H1 (cell line): ENCODE measurements at regions not wholly inside any gene's neighbourhood (a gene's known extent, or its start where the extent isn't known, plus 50 kb on each side); places are given as distances from the start of the nearest gene placed in this dataset.

Experiments used
- BCL11A ChIP-seq, 2 experiments: IDR thresholded peaks; one replicate each; pipeline ENCODE4 v1.6.1; 2011; ENCODE audit warnings: low read depth in 2 of 2, low read length in 2 of 2, mild to moderate bottlenecking in 2 of 2
- EP300 ChIP-seq, 2 experiments: IDR thresholded peaks; 1 replicate in 1 of 2; 2 replicates in 1 of 2; pipeline ENCODE4 v1.6.1; 2011 to 2012; ENCODE audit warnings: low read depth in 2 of 2, low read length in 2 of 2, mild to moderate bottlenecking in 2 of 2, borderline replicate concordance in 1 of 2, inconsistent platforms in 1 of 2, moderate library complexity in 1 of 2
- KDM5A ChIP-seq: fragments of 200-600 bp; IDR thresholded peaks from 2 replicates; pipeline ENCODE4 v1.7.1; 2012; ENCODE audit warnings: mild to moderate bottlenecking, low read length, inconsistent platforms, mixed read lengths
- POLR2A ChIP-seq, 2 experiments: IDR thresholded peaks; 1 replicate in 1 of 2; 2 replicates in 1 of 2; pipeline ENCODE4 v1.6.1; 2011; ENCODE audit warnings: low read depth in 2 of 2, low read length in 2 of 2, mild to moderate bottlenecking in 2 of 2; ENCODE audit errors: control extremely low read depth in 1 of 2
- POLR2AphosphoS5 ChIP-seq: IDR thresholded peaks from 2 replicates; pipeline ENCODE4 v1.6.1; 2011; ENCODE audit warnings: low read depth, low read length
- SIN3A ChIP-seq, 2 experiments: IDR thresholded peaks in 1 of 2; conservative IDR thresholded peaks in 1 of 2; 2 replicates each; pipeline ENCODE4 v1.6.1; 2011 to 2012; ENCODE audit warnings: low read length in 2 of 2, improper control_type of control experiment in 1 of 2, low read depth in 1 of 2, mild to moderate bottlenecking in 1 of 2
- TEAD4 ChIP-seq: IDR thresholded peaks from 2 replicates; pipeline ENCODE4 v1.6.1; 2012; ENCODE audit warnings: low read depth, low read length, inconsistent platforms, mixed read lengths
- YY1 ChIP-seq: IDR thresholded peaks from 2 replicates; pipeline ENCODE4 v1.6.1; 2011; ENCODE audit warnings: low read depth, mild to moderate bottlenecking, low read length
- ZNF274 ChIP-seq: IDR thresholded peaks from 2 replicates; pipeline ENCODE4 v1.7.0; 2012; ENCODE audit warnings: low read length, borderline replicate concordance; ENCODE audit errors: extremely low read depth
- TF ChIP-seq, protein P1 (sequence below), 3 experiments: IDR thresholded peaks; 1 replicate in 2 of 3; 2 replicates in 1 of 3; pipeline versions ENCODE4 v1.5.1 to v1.6.1; 2011; ENCODE audit warnings: low read length in 3 of 3, mild to moderate bottlenecking in 3 of 3, inconsistent platforms in 2 of 3, low read depth in 1 of 3, moderate library complexity in 1 of 3; ENCODE audit not compliant: insufficient read depth in 1 of 3; ENCODE audit errors: control extremely low read depth in 1 of 3

GRCh38 chr12:86914721-86915120, 658.5 kb upstream of the MGAT4C start:
- TF ChIP-seq EP300 (IDR thresholded peaks at IDR 0.05; ENCODE audit: borderline replicate concordance in 1 of 2, low read depth in 2 of 2, low read length in 2 of 2): no peak
- TF ChIP-seq, protein P1, sequence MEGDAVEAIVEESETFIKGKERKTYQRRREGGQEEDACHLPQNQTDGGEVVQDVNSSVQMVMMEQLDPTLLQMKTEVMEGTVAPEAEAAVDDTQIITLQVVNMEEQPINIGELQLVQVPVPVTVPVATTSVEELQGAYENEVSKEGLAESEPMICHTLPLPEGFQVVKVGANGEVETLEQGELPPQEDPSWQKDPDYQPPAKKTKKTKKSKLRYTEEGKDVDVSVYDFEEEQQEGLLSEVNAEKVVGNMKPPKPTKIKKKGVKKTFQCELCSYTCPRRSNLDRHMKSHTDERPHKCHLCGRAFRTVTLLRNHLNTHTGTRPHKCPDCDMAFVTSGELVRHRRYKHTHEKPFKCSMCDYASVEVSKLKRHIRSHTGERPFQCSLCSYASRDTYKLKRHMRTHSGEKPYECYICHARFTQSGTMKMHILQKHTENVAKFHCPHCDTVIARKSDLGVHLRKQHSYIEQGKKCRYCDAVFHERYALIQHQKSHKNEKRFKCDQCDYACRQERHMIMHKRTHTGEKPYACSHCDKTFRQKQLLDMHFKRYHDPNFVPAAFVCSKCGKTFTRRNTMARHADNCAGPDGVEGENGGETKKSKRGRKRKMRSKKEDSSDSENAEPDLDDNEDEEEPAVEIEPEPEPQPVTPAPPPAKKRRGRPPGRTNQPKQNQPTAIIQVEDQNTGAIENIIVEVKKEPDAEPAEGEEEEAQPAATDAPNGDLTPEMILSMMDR (IDR thresholded peaks at IDR 0.05; ENCODE audit: control extremely low read depth in 1 of 3, insufficient read depth in 1 of 3, low read depth in 1 of 3, low read length in 3 of 3): peak in 2 of 3 experiments; percentile 59 to 69; a peak in 3 of 4 replicates
- TF ChIP-seq SIN3A (conservative IDR thresholded peaks at IDR 0.05 in 1 of 2, IDR thresholded peaks at IDR 0.05 in 1 of 2; ENCODE audit: low read depth in 1 of 2, low read length in 2 of 2): no peak
- no peak for TF ChIP-seq TEAD4
- TF ChIP-seq POLR2AphosphoS5: no peak
- no peak for TF ChIP-seq YY1
- no peak for TF ChIP-seq KDM5A
- TF ChIP-seq BCL11A (IDR thresholded peaks at IDR 0.05; ENCODE audit: low read depth in 2 of 2, low read length in 2 of 2): no peak
- no peak for TF ChIP-seq ZNF274
- TF ChIP-seq POLR2A (IDR thresholded peaks at IDR 0.05; ENCODE audit: control extremely low read depth in 1 of 2, low read depth in 2 of 2, low read length in 2 of 2): no peak
